Nephron (organoid): ENCODE measurements at regions not wholly inside any gene's neighbourhood (a gene's known extent, or its start where the extent isn't known, plus 50 kb on each side); places are given as distances from the start of the nearest gene placed in this dataset.

ENCODE experiments used
- H3K27ac Mint-ChIP-seq, 3 experiments: 2 replicates each; pipeline ENCODE4 v1.8.0; 2020; ENCODE audit warnings: mixed read lengths in 3 of 3, mild to moderate bottlenecking in 2 of 3, moderate library complexity in 1 of 3
- H3K27me3 Mint-ChIP-seq: 2 replicates; pipeline ENCODE4 v1.8.0; 2021; ENCODE audit warnings: low read depth, mild to moderate bottlenecking, moderate library complexity, mixed read lengths
- H3K36me3 Mint-ChIP-seq: 2 replicates; pipeline ENCODE4 v1.8.0; 2020; ENCODE audit warnings: low read depth, mixed read lengths
- H3K4me1 Mint-ChIP-seq: 2 replicates; pipeline ENCODE4 v1.8.0; 2020; ENCODE audit warnings: mixed read lengths
- H3K4me3 Mint-ChIP-seq, 3 experiments: 2 replicates each; pipeline ENCODE4 v1.8.0; 2020; ENCODE audit warnings: mild to moderate bottlenecking in 3 of 3, mixed read lengths in 3 of 3, moderate library complexity in 2 of 3
- H3K9me3 Mint-ChIP-seq: 2 replicates; pipeline ENCODE4 v1.8.0; 2020; ENCODE audit warnings: mixed read lengths
- TF ChIP-seq, protein P1 (sequence below), 3 experiments: fragments of 200-600 bp; sonication (generic); IDR thresholded peaks; one replicate each; pipeline ENCODE4 v1.5.0; 2021; ENCODE audit warnings: antibody characterized with exemption in 3 of 3; ENCODE audit not compliant: unreplicated experiment in 3 of 3

DNA sequence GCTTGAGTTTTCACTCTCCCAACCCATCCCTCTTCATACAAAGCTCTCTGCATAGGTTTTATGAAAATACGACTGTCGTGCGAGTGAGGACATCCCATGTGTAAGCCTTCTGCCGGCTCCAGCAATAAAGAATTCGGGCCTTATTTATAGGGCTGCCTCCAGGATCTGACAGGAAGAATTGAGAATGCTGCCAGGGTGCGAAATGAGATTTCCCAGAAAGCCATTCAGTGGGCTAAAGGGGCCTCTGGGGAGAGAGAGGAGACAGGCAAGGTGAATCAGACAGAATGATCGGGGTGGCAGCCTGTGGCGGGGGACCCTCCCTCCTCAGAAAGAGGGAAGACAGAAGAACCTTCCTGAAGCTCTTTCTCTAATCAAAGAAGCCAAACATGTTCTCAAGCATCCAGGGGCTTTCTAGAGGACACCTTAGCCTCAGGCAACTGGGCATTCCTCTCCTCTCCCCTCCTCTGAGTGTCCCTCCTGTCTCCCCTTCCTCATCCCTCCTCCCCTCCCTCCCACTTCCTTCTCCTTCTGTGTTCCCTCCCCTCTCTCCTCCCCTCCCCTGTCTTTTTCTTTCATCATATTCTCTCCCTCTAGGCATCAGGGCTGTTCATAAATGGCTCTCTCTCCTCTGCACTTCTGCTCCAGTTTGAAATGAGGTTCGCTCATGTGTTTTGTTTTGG lies 410.9 kb downstream of the TYW1 start:
- Mint-ChIP-seq H3K4me1 (peaks cover 24% of the 10 kb centered on the region), H3K9me3 (peaks cover 11% of the 10 kb centered on the region), H3K27me3 (peaks cover 12% of the 10 kb centered on the region), H3K4me3 (no peak overlapping the region), H3K36me3 (no peaks in the 10 kb centered on the region), H3K27ac (peak overlapping the region; percentile 12 to 76 (median 64))
- TF ChIP-seq, protein P1, sequence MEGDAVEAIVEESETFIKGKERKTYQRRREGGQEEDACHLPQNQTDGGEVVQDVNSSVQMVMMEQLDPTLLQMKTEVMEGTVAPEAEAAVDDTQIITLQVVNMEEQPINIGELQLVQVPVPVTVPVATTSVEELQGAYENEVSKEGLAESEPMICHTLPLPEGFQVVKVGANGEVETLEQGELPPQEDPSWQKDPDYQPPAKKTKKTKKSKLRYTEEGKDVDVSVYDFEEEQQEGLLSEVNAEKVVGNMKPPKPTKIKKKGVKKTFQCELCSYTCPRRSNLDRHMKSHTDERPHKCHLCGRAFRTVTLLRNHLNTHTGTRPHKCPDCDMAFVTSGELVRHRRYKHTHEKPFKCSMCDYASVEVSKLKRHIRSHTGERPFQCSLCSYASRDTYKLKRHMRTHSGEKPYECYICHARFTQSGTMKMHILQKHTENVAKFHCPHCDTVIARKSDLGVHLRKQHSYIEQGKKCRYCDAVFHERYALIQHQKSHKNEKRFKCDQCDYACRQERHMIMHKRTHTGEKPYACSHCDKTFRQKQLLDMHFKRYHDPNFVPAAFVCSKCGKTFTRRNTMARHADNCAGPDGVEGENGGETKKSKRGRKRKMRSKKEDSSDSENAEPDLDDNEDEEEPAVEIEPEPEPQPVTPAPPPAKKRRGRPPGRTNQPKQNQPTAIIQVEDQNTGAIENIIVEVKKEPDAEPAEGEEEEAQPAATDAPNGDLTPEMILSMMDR (IDR thresholded peaks at IDR 0.05; ENCODE audit: unreplicated experiment in 3 of 3): no peak

DNA sequence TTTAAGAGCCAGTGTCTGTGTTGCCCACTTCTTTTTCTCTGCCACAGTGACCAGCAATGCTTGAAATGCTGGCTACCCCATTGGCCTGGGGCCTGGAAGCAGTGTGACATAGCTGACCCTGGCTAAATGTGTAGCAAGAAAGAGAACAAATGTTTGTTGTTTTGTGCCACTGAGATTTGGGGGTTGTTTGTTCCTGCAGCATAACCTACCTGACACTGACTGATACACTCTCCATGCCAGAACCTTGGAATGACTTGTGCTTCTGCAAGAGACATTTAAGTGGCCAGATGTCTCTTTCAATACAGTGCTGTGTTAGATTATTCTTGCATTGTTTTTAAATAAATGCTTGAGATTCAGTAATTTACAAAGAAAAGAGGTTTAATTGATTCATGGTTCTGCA lies 411.5 kb downstream of the TYW1 start:
- Mint-ChIP-seq H3K36me3 (no peaks in the 10 kb centered on the region), H3K4me1 (peaks cover 24% of the 10 kb centered on the region), H3K27ac (peak overlapping the region in 2 of 3 experiments; percentile 64 to 76), H3K9me3 (peaks cover 8% of the 10 kb centered on the region), H3K27me3 (peaks cover 16% of the 10 kb centered on the region), H3K4me3 (no peak overlapping the region)
- TF ChIP-seq, protein P1 (IDR thresholded peaks at IDR 0.05; ENCODE audit: unreplicated experiment in 3 of 3): no peak

DNA sequence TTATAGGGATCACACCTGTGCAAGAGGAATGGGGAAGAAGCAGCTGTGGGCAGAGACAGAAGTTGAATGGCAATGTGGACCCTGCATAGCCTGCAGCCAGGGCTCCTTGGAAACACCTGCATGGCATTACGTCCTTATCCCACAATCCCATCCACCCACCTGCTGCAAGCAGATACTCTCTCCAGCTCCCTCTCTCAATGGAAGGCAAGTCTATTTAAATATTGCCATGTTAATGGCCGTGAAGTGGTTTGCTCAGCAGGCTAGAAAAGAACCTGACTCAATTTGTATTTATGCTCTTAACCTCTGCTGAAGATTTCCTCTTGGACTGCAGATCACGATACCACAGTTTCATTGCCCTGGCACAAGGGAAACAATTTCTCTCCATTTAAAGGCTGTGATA lies 417.0 kb downstream of the TYW1 start:
- Mint-ChIP-seq H3K4me1 (peaks cover 13% of the 10 kb centered on the region), H3K27ac (no peak overlapping the region), H3K36me3 (peaks cover 3% of the 10 kb centered on the region), H3K4me3 (no peak overlapping the region), H3K27me3 (peaks cover 16% of the 10 kb centered on the region), H3K9me3 (peaks cover 14% of the 10 kb centered on the region)
- TF ChIP-seq, protein P1 (IDR thresholded peaks at IDR 0.05; ENCODE audit: unreplicated experiment in 3 of 3): no peak

DNA sequence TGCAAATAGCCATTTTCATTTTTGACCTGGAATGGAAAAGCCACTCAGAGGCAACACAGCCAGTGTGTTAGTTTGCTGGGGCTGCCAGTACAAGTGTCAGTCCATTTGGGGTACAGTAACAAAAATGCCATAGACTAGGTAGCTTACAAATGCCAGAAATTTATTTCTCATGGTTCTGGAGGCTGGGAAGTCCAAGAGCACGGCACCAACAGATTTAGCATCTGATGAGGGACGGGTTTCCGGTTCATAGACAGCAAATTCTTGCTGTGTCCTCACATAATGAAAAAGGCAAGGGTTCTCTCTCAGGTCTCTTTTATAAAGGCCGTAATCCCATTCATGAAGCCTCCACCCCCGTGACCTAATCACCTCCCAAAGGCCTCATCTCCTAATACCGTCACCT lies 418.2 kb downstream of the TYW1 start:
- Mint-ChIP-seq H3K27me3 (peaks cover 19% of the 10 kb centered on the region), H3K4me3 (no peak overlapping the region), H3K36me3 (peaks cover 3% of the 10 kb centered on the region), H3K4me1 (peaks cover 5% of the 10 kb centered on the region), H3K9me3 (peaks cover 14% of the 10 kb centered on the region), H3K27ac (no peak overlapping the region)
- TF ChIP-seq, protein P1 (IDR thresholded peaks at IDR 0.05; ENCODE audit: unreplicated experiment in 3 of 3): no peak

DNA sequence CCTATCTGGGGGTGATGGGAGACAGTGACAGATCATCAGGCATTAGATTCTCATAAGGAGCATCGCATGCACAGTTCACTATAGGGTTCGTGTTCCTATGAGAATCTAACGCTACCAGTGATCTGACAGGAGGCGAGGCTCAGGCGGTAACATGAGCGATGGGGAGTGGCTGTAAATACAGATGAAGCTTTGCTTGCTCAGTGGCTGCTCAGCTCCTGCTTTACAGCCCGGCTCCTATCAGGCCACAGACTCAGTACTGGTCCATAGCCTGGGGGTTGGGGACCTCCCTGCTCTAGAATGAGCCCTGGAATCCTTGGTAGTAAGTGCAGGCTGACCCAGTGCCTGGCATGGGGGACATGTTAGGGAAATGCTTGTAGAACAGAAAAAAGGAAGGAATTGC lies 426.0 kb downstream of the TYW1 start:
- Mint-ChIP-seq H3K27me3 (peaks cover 19% of the 10 kb centered on the region), H3K9me3 (peaks cover 8% of the 10 kb centered on the region), H3K4me1 (peaks cover 12% of the 10 kb centered on the region), H3K27ac (peak overlapping the region in 1 of 3 experiments; percentile 55), H3K36me3 (no peaks in the 10 kb centered on the region), H3K4me3 (no peak overlapping the region)
- TF ChIP-seq, protein P1 (IDR thresholded peaks at IDR 0.05; ENCODE audit: unreplicated experiment in 3 of 3): no peak

DNA sequence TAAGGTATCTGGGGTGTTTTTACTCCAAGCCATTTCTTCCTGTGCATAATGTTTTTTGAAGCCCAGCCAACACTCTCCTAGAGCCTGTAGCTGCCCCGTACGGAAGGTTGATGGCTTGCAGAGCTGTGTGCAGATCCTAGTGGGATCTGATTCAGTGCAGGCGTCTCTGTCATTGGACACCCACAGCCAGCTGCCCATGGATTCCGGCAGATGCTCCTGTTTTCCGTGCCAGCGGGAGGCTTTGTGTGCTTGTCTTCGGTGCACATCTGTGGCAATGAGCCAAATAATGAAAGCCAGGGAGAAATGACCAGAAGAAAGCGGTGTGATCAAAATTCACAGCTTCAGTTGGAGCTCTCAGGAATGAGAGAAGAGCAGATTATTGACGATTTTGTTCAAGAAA lies 426.4 kb downstream of the TYW1 start:
- Mint-ChIP-seq H3K36me3 (no peaks in the 10 kb centered on the region), H3K4me3 (no peak overlapping the region), H3K9me3 (peaks cover 8% of the 10 kb centered on the region), H3K27me3 (peaks cover 19% of the 10 kb centered on the region), H3K4me1 (peaks cover 12% of the 10 kb centered on the region), H3K27ac (peak overlapping the region; percentile 4 to 55 (median 24))
- TF ChIP-seq, protein P1 (IDR thresholded peaks at IDR 0.05; ENCODE audit: unreplicated experiment in 3 of 3): no peak
